T-helper 17 cell (primary cell): ENCODE measurements at regions not wholly inside any gene's neighbourhood (a gene's known extent, or its start where the extent isn't known, plus 50 kb on each side); places are given as distances from the start of the nearest gene placed in this dataset.

Experiments
- ATAC-seq: fragments of 150-1000 bp; cut with Tn5 transposase; 2 replicates; pipeline ENCODE4 v1.10.0; 2021; ENCODE audit warnings: mild to moderate bottlenecking, moderate library complexity
- DNase-seq, 3 donors: peaks; one replicate each; pipeline versions ENCODE4 v3.0.0 to v3.0.0-alpha.2; 2020 to 2021
- H3K9me3 ChIP-seq: one replicate; pipeline ENCODE4 v1.7.0; 2013; ENCODE audit warnings: low read length, mild to moderate bottlenecking; ENCODE audit not compliant: control insufficient read depth, poor library complexity, severe bottlenecking
- H3K27ac Mint-ChIP-seq: one replicate; pipeline ENCODE4 v1.8.0; 2022; ENCODE audit warnings: mild to moderate bottlenecking, moderate library complexity, mixed read lengths
- H3K27me3 Mint-ChIP-seq: one replicate; pipeline ENCODE4 v1.8.0; 2022; ENCODE audit warnings: mixed read lengths
- H3K36me3 Mint-ChIP-seq: one replicate; pipeline ENCODE4 v1.8.0; 2022; ENCODE audit warnings: low read depth, mixed read lengths
- H3K4me1 Mint-ChIP-seq: one replicate; pipeline ENCODE4 v1.8.0; 2022; ENCODE audit warnings: mild to moderate bottlenecking, mixed read lengths
- H3K4me3 Mint-ChIP-seq: one replicate; pipeline ENCODE4 v1.8.0; 2022; ENCODE audit warnings: mild to moderate bottlenecking, moderate library complexity, mixed read lengths

DNA sequence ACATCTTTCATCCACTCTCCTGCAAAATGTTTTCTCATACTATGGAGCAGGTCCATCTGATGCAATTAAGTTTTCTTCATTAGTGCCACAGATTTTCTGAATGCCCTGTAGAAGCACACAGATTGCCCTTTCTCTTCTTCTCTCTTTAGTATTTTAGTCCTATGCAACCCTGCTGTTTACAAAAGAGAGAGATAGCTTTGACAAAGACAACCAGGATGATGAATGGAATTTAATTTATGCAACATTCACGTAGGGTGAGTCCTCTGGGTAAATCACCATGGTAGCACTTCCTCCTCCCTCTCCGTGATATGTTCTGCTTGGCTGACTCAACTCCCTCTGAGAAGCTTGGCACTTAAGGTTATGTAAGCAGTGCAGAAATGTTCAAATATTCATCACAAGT lies 400.9 kb upstream of the PDE3A start:
- Mint-ChIP-seq H3K27ac (no peak overlapping the region), H3K4me3 (no peak overlapping the region), H3K36me3 (no peaks in the 10 kb centered on the region), H3K4me1 (no peaks in the 10 kb centered on the region), H3K27me3 (no peaks in the 10 kb centered on the region)
- DNase-seq (no peak), ATAC-seq (no peak)
- no peaks in the 10 kb centered on the region for H3K9me3 ChIP-seq

DNA sequence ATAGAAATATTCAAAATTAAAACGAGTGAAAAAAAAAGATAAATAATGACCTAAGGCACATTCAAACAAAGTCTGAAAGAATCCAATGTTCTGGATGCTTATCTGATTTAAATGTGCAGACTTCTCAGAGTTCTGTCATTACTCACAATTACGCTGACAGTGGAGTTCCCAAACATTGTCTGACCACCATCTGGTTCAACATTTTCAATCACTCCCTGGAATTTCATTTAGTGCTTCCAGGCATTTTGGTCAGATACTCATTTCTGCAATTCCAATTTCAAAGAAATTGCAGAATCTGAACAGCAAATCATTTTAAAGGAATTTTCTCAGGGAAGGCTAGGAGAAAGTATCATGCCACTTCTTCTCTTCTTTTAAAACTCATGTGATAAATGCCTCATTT lies 398.2 kb upstream of the PDE3A start:
- Mint-ChIP-seq H3K27ac (no peak overlapping the region), H3K4me3 (no peak overlapping the region), H3K36me3 (no peaks in the 10 kb centered on the region), H3K27me3 (no peaks in the 10 kb centered on the region), H3K4me1 (no peaks in the 10 kb centered on the region)
- no peaks in the 10 kb centered on the region for H3K9me3 ChIP-seq
- ATAC-seq, result no peak
- no peak for DNase-seq

- no peak overlapping the region for H3K4me3 Mint-ChIP-seq
These were observed 397.5 kb upstream of the PDE3A start for GRCh38 chr12:19970821-19971220.

GRCh38 chr12:19971361-19972280 lies 396.7 kb upstream of the PDE3A start:
- no peak for DNase-seq
- no peak for ATAC-seq
- H3K27me3 Mint-ChIP-seq, result no peaks in the 10 kb centered on the region
- H3K9me3 ChIP-seq, result no peaks in the 10 kb centered on the region
- H3K27ac Mint-ChIP-seq, result no peak overlapping the region
- H3K36me3 Mint-ChIP-seq, result no peaks in the 10 kb centered on the region
- H3K4me1 Mint-ChIP-seq, result no peaks in the 10 kb centered on the region
- H3K4me3 Mint-ChIP-seq, result no peak overlapping the region

More at GRCh38 chr12:19970821-19971220, 397.5 kb upstream of the PDE3A start:
- H3K4me1 Mint-ChIP-seq, result no peaks in the 10 kb centered on the region
- no peak overlapping the region for H3K27ac Mint-ChIP-seq
- H3K27me3 Mint-ChIP-seq, result no peaks in the 10 kb centered on the region
- ATAC-seq (no peak), DNase-seq (no peak)
- H3K9me3 ChIP-seq, result no peaks in the 10 kb centered on the region
- H3K36me3 Mint-ChIP-seq, result no peaks in the 10 kb centered on the region

GRCh38 chr12:19972325-19973288 lies 395.7 kb upstream of the PDE3A start:
- Mint-ChIP-seq H3K27ac (no peak overlapping the region), H3K4me3 (no peak overlapping the region), H3K4me1 (no peaks in the 10 kb centered on the region), H3K36me3 (no peaks in the 10 kb centered on the region), H3K27me3 (no peaks in the 10 kb centered on the region)
- ATAC-seq, result no peak
- DNase-seq, result no peak
- H3K9me3 ChIP-seq, result no peaks in the 10 kb centered on the region

- ATAC-seq, result no peak
- no peak overlapping the region for H3K27ac Mint-ChIP-seq
- no peaks in the 10 kb centered on the region for H3K27me3 Mint-ChIP-seq
These were observed 390.1 kb upstream of the PDE3A start for GRCh38 chr12:19978193-19978592.

GRCh38 chr12:19979584-19979983 lies 388.8 kb upstream of the PDE3A start:
- no peak overlapping the region for H3K4me3 Mint-ChIP-seq
- no peak for DNase-seq
- no peak for ATAC-seq
- H3K27ac Mint-ChIP-seq, result no peak overlapping the region
- no peaks in the 10 kb centered on the region for H3K4me1 Mint-ChIP-seq
- H3K36me3 Mint-ChIP-seq, result no peaks in the 10 kb centered on the region
- no peaks in the 10 kb centered on the region for H3K9me3 ChIP-seq
- no peaks in the 10 kb centered on the region for H3K27me3 Mint-ChIP-seq

More at GRCh38 chr12:19978193-19978592, 390.1 kb upstream of the PDE3A start:
- no peaks in the 10 kb centered on the region for H3K36me3 Mint-ChIP-seq
- no peak for DNase-seq
- no peaks in the 10 kb centered on the region for H3K4me1 Mint-ChIP-seq
- H3K4me3 Mint-ChIP-seq, result no peak overlapping the region
- H3K9me3 ChIP-seq, result no peaks in the 10 kb centered on the region

DNA sequence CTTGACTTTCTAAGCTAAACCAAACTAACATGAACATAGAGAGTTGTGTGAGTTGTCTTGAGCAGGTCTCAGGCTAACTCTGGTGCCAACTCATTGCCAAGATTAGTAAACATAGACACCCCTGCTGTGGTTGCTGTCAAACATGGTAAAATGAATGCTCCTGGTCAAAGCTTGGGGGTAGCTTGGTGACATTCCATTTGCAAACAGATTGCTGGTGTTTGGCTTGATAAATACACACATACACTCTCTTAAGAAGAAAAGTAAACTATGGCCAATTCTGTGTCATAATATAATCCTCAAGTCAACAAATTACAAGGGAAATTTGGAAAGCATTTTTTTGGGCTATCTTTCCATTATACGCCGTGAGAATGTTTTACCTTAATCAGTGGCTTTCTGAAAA lies 386.4 kb upstream of the PDE3A start:
- no peaks in the 10 kb centered on the region for H3K4me1 Mint-ChIP-seq
- H3K4me3 Mint-ChIP-seq, result no peak overlapping the region
- ATAC-seq, result no peak
- H3K36me3 Mint-ChIP-seq, result no peaks in the 10 kb centered on the region
- no peaks in the 10 kb centered on the region for H3K9me3 ChIP-seq
- no peak for DNase-seq
- H3K27ac Mint-ChIP-seq, result no peak overlapping the region
- no peaks in the 10 kb centered on the region for H3K27me3 Mint-ChIP-seq

DNA sequence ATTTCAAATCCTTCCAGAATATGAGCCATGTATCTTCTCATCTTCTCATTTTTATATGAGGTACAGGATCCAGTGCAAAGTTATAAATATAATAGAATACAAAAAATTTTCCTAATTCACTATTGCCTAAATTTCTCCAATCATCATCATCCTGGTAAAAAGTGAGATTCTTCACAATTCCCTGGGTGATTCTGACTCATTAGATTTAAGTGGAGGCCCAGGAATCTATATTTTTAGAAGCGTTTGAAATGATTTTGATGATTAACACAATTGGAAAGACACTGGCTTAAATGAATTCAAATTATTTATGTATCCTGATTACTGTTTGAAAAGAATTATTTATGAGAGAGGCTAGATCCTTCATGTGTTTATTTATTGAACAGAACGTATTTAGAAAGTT lies 380.3 kb upstream of the PDE3A start:
- no peaks in the 10 kb centered on the region for H3K9me3 ChIP-seq
- Mint-ChIP-seq H3K4me1 (no peaks in the 10 kb centered on the region), H3K27me3 (peaks cover 10% of the 10 kb centered on the region), H3K36me3 (no peaks in the 10 kb centered on the region), H3K27ac (no peak overlapping the region), H3K4me3 (no peak overlapping the region)
- ATAC-seq, result no peak
- no peak for DNase-seq

DNA sequence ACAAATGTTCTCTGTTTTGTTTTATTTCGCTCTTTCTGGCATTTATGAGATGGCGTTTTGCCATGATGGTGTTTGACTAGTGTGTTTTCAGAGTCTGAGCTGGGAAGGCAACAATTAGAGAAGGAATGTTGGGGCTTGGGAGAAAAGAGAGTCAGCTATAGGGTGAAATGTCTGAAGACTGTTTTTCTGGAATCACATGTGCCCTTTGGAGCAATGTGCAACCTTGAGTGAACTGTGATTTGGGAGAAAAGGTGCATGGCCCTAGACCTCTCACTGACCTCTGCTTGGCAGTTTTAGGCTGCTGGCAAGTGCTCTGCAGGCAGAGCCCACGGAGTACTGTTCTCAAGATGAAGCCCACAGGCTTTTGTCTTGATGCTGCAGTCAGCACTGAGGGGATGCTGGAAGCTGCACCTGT lies 379.9 kb upstream of the PDE3A start:
- Mint-ChIP-seq H3K36me3 (no peaks in the 10 kb centered on the region), H3K4me3 (no peak overlapping the region), H3K27ac (no peak overlapping the region), H3K4me1 (no peaks in the 10 kb centered on the region), H3K27me3 (peaks cover 10% of the 10 kb centered on the region)
- no peaks in the 10 kb centered on the region for H3K9me3 ChIP-seq
- DNase-seq (no peak), ATAC-seq (no peak)

- Mint-ChIP-seq H3K4me3 (no peak overlapping the region), H3K36me3 (no peaks in the 10 kb centered on the region), H3K27ac (no peak overlapping the region), H3K4me1 (no peaks in the 10 kb centered on the region), H3K27me3 (peaks cover 10% of the 10 kb centered on the region)
- ATAC-seq, result no peak
- no peak for DNase-seq
- H3K9me3 ChIP-seq, result no peaks in the 10 kb centered on the region
These were observed 379.4 kb upstream of the PDE3A start for GRCh38 chr12:19988948-19989347.

DNA sequence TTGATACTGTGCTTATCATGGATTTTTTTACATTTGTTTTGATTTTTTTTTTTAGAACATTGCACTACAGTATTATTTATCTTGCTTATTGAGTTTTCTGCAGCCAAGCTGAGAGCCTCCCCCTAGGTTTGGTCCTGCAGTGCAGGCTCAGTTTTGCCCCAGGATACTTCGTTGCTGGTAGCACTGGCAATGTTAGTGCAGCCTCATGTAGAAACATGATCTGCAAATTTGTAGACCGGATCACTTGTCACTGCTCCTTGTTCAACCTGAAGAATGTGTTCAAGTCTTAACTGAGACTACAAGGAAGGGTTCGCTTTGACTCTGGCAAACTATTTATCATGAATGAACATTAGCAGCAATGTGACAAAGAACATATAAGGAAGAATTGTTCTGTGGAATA lies 377.2 kb upstream of the PDE3A start:
- H3K9me3 ChIP-seq, result no peaks in the 10 kb centered on the region
- ATAC-seq (no peak), DNase-seq (no peak)
- Mint-ChIP-seq H3K27me3 (peaks cover 10% of the 10 kb centered on the region), H3K4me3 (no peak overlapping the region), H3K36me3 (no peaks in the 10 kb centered on the region), H3K4me1 (peaks cover 2% of the 10 kb centered on the region), H3K27ac (no peak overlapping the region)

GRCh38 chr12:19992311-19992710 lies 376.0 kb upstream of the PDE3A start:
- ATAC-seq (no peak), DNase-seq (no peak)
- H3K4me1 Mint-ChIP-seq, result peaks cover 2% of the 10 kb centered on the region
- peaks cover 10% of the 10 kb centered on the region for H3K27me3 Mint-ChIP-seq
- H3K4me3 Mint-ChIP-seq, result no peak overlapping the region
- no peaks in the 10 kb centered on the region for H3K36me3 Mint-ChIP-seq
- no peaks in the 10 kb centered on the region for H3K9me3 ChIP-seq
- no peak overlapping the region for H3K27ac Mint-ChIP-seq
